ENCODE measurements at regions not wholly inside any gene's neighbourhood (a gene's known extent, or its start where the extent isn't known, plus 50 kb on each side); places are given as distances from the start of the nearest gene placed in this dataset.
"Not testable (repeated sequence)": the region's sequence is repeated elsewhere in the genome, so short reads cannot be mapped to it uniquely, and the experiment has no call there.

- no peaks in the 10 kb centered on the region for H3K4me1 Mint-ChIP-seq (ENCODE audit: low read depth)
- H3K9me3 Mint-ChIP-seq, result peaks cover 3 to 6% of the 10 kb centered on the region in 2 donors
- H3K4me3 Mint-ChIP-seq, result no peak overlapping the region
- H3K27me3 Mint-ChIP-seq (ENCODE audit: low read depth), result no peaks in the 10 kb centered on the region
- ATAC-seq (replicated peaks in 1 of 2), result no peak
- H3K27ac Mint-ChIP-seq, result no peak overlapping the region
- no peaks in the 10 kb centered on the region for H3K36me3 Mint-ChIP-seq (ENCODE audit: insufficient read depth in 2 of 2)
- DNase-seq, result no peak
Observed at GRCh38 chr5:98363157-98363556, 410.3 kb upstream of the RGMB start.

- no peak for DNase-seq
- Mint-ChIP-seq H3K27me3 (ENCODE audit: low read depth) (no peaks in the 10 kb centered on the region), H3K4me3 (no peak overlapping the region), H3K27ac (no peak overlapping the region), H3K36me3 (ENCODE audit: insufficient read depth in 2 of 2) (no peaks in the 10 kb centered on the region), H3K4me1 (ENCODE audit: low read depth) (no peaks in the 10 kb centered on the region), H3K9me3 (peaks cover 2 to 5% of the 10 kb centered on the region in 2 donors)
- no peak for ATAC-seq (replicated peaks in 1 of 2)
Observed at GRCh38 chr5:98364549-98364948, 408.9 kb upstream of the RGMB start.

GRCh38 chr5:98365126-98365525 lies 408.3 kb upstream of the RGMB start:
- no peaks in the 10 kb centered on the region for H3K36me3 Mint-ChIP-seq (ENCODE audit: insufficient read depth in 2 of 2)
- DNase-seq (no peak), ATAC-seq (replicated peaks in 1 of 2) (no peak)
- H3K27me3 Mint-ChIP-seq (ENCODE audit: low read depth), result no peaks in the 10 kb centered on the region
- H3K4me3 Mint-ChIP-seq, result no peak overlapping the region
- H3K4me1 Mint-ChIP-seq (ENCODE audit: low read depth), result no peaks in the 10 kb centered on the region
- H3K9me3 Mint-ChIP-seq, result peaks cover 0 to 3% of the 10 kb centered on the region in 2 donors
- H3K27ac Mint-ChIP-seq, result no peak overlapping the region

GRCh38 chr5:98368141-98368540 lies 405.3 kb upstream of the RGMB start:
- Mint-ChIP-seq H3K4me3 (no peak overlapping the region), H3K4me1 (ENCODE audit: low read depth) (no peaks in the 10 kb centered on the region), H3K9me3 (no peaks in the 10 kb centered on the region), H3K27me3 (ENCODE audit: low read depth) (no peaks in the 10 kb centered on the region), H3K36me3 (ENCODE audit: insufficient read depth in 2 of 2) (no peaks in the 10 kb centered on the region), H3K27ac (peak overlapping the region; percentile 29)
- no peak for ATAC-seq (replicated peaks in 1 of 2)
- no peak for DNase-seq

- H3K9me3 Mint-ChIP-seq, result no peaks in the 10 kb centered on the region
- H3K36me3 Mint-ChIP-seq (ENCODE audit: insufficient read depth in 2 of 2), result no peaks in the 10 kb centered on the region
- no peak overlapping the region for H3K4me3 Mint-ChIP-seq
- H3K27me3 Mint-ChIP-seq (ENCODE audit: low read depth), result no peaks in the 10 kb centered on the region
- ATAC-seq (replicated peaks in 1 of 2) (no peak), DNase-seq (no peak)
- no peak overlapping the region for H3K27ac Mint-ChIP-seq
- H3K4me1 Mint-ChIP-seq (ENCODE audit: low read depth), result no peaks in the 10 kb centered on the region
Observed at GRCh38 chr5:98372351-98372750, 401.1 kb upstream of the RGMB start.

- H3K27me3 Mint-ChIP-seq (ENCODE audit: low read depth), result no peaks in the 10 kb centered on the region
- no peaks in the 10 kb centered on the region for H3K36me3 Mint-ChIP-seq (ENCODE audit: insufficient read depth in 2 of 2)
- H3K4me1 Mint-ChIP-seq (ENCODE audit: low read depth), result no peaks in the 10 kb centered on the region
- DNase-seq (no peak), ATAC-seq (replicated peaks in 1 of 2) (no peak)
- H3K9me3 Mint-ChIP-seq, result no peaks in the 10 kb centered on the region
- H3K4me3 Mint-ChIP-seq, result no peak overlapping the region
- H3K27ac Mint-ChIP-seq, result no peak overlapping the region
Observed at GRCh38 chr5:98391921-98392625, 381.4 kb upstream of the RGMB start.

GRCh38 chr5:98393205-98393604 lies 380.3 kb upstream of the RGMB start:
- not testable (repeated sequence) for ATAC-seq (replicated peaks in 1 of 2); H3K4me1 Mint-ChIP-seq (ENCODE audit: low read depth); H3K36me3 Mint-ChIP-seq (ENCODE audit: insufficient read depth in 2 of 2); H3K9me3 Mint-ChIP-seq; H3K27ac Mint-ChIP-seq; H3K27me3 Mint-ChIP-seq (ENCODE audit: low read depth); DNase-seq; H3K4me3 Mint-ChIP-seq

- Mint-ChIP-seq H3K27ac (no peak overlapping the region), H3K4me3 (no peak overlapping the region), H3K4me1 (ENCODE audit: low read depth) (no peaks in the 10 kb centered on the region), H3K27me3 (ENCODE audit: low read depth) (no peaks in the 10 kb centered on the region), H3K9me3 (peaks cover 0 to 2% of the 10 kb centered on the region in 2 donors), H3K36me3 (ENCODE audit: insufficient read depth in 2 of 2) (no peaks in the 10 kb centered on the region)
- ATAC-seq (replicated peaks in 1 of 2), result no peak
- DNase-seq, result no peak
Observed at GRCh38 chr5:98397081-98397480, 376.4 kb upstream of the RGMB start.

GRCh38 chr5:98398465-98398864 lies 375.0 kb upstream of the RGMB start:
- H3K4me1 Mint-ChIP-seq (ENCODE audit: low read depth), result no peaks in the 10 kb centered on the region
- ATAC-seq (replicated peaks in 1 of 2), result no peak
- H3K4me3 Mint-ChIP-seq, result no peak overlapping the region
- no peaks in the 10 kb centered on the region for H3K27me3 Mint-ChIP-seq (ENCODE audit: low read depth)
- H3K36me3 Mint-ChIP-seq (ENCODE audit: insufficient read depth in 2 of 2), result no peaks in the 10 kb centered on the region
- H3K9me3 Mint-ChIP-seq, result peaks cover 0 to 3% of the 10 kb centered on the region in 2 donors
- no peak for DNase-seq
- no peak overlapping the region for H3K27ac Mint-ChIP-seq

- H3K4me3 Mint-ChIP-seq, result no peak overlapping the region
- H3K27ac Mint-ChIP-seq, result no peak overlapping the region
- H3K4me1 Mint-ChIP-seq (ENCODE audit: low read depth), result no peaks in the 10 kb centered on the region
- peaks cover 0 to 3% of the 10 kb centered on the region in 2 donors for H3K9me3 Mint-ChIP-seq
- no peaks in the 10 kb centered on the region for H3K36me3 Mint-ChIP-seq (ENCODE audit: insufficient read depth in 2 of 2)
- no peaks in the 10 kb centered on the region for H3K27me3 Mint-ChIP-seq (ENCODE audit: low read depth)
- ATAC-seq (replicated peaks in 1 of 2) (no peak), DNase-seq (no peak)
Observed at GRCh38 chr5:98401656-98402055, 371.8 kb upstream of the RGMB start.

- Mint-ChIP-seq H3K4me1 (ENCODE audit: low read depth) (no peaks in the 10 kb centered on the region), H3K27ac (no peak overlapping the region), H3K27me3 (ENCODE audit: low read depth) (no peaks in the 10 kb centered on the region), H3K4me3 (no peak overlapping the region), H3K9me3 (peaks cover 0 to 3% of the 10 kb centered on the region in 2 donors), H3K36me3 (ENCODE audit: insufficient read depth in 2 of 2) (no peaks in the 10 kb centered on the region)
- ATAC-seq (replicated peaks in 1 of 2), result no peak
- DNase-seq, result no peak
Observed at GRCh38 chr5:98402130-98402529, 371.3 kb upstream of the RGMB start.

- DNase-seq (no peak), ATAC-seq (replicated peaks in 1 of 2) (no peak)
- no peak overlapping the region for H3K4me3 Mint-ChIP-seq
- H3K4me1 Mint-ChIP-seq (ENCODE audit: low read depth), result no peaks in the 10 kb centered on the region
- H3K27ac Mint-ChIP-seq, result no peak overlapping the region
- no peaks in the 10 kb centered on the region for H3K27me3 Mint-ChIP-seq (ENCODE audit: low read depth)
- no peaks in the 10 kb centered on the region for H3K36me3 Mint-ChIP-seq (ENCODE audit: insufficient read depth in 2 of 2)
- H3K9me3 Mint-ChIP-seq, result peaks cover 0 to 3% of the 10 kb centered on the region in 2 donors
Observed at GRCh38 chr5:98403131-98403530, 370.3 kb upstream of the RGMB start.

- H3K27me3 Mint-ChIP-seq (ENCODE audit: low read depth), result peaks cover 4% of the 10 kb centered on the region
- H3K9me3 Mint-ChIP-seq, result peaks cover 0 to 2% of the 10 kb centered on the region in 2 donors
- H3K4me3 Mint-ChIP-seq, result peak overlapping the region in 1 of 2 donors; percentile 55
- peak overlapping the region; percentile 80 for H3K27ac Mint-ChIP-seq
- H3K36me3 Mint-ChIP-seq (ENCODE audit: insufficient read depth in 2 of 2), result no peaks in the 10 kb centered on the region
- H3K4me1 Mint-ChIP-seq (ENCODE audit: low read depth), result no peaks in the 10 kb centered on the region
- peak; percentile 39 to 66 for ATAC-seq (replicated peaks in 1 of 2)
- no peak for DNase-seq
Observed at GRCh38 chr5:98414938-98415337, 358.5 kb upstream of the RGMB start.

- Mint-ChIP-seq H3K36me3 (ENCODE audit: insufficient read depth in 2 of 2) (no peaks in the 10 kb centered on the region), H3K27ac (no peak overlapping the region), H3K4me3 (no peak overlapping the region), H3K27me3 (ENCODE audit: low read depth) (peaks cover 4% of the 10 kb centered on the region), H3K9me3 (peaks cover 0 to 2% of the 10 kb centered on the region in 2 donors), H3K4me1 (ENCODE audit: low read depth) (no peaks in the 10 kb centered on the region)
- DNase-seq (no peak), ATAC-seq (replicated peaks in 1 of 2) (peak in 1 of 2 donors; percentile 54)
Observed at GRCh38 chr5:98415663-98416062, 357.8 kb upstream of the RGMB start.
